ENCODE measurements at regions not wholly inside any gene's neighbourhood (a gene's known extent, or its start where the extent isn't known, plus 50 kb on each side); places are given as distances from the start of the nearest gene placed in this dataset.

DNA sequence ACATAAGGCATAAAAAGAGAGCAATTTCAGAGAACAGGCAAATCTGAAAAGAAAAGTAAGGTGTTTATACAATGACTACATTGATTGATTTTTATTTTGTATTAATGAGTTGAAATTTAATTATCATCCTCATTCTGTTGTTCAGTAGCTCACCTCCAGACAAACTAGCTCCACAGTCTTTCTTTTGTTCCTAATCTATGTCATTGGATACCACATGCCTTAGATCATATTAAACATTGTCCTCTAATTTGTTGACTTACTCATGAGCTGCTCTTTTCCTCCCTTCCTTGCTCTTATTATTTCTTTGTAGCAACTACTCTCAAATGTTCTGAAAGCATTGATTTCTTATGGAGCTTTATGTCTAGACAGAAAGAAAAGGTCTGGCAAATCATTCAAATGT, 185.5 kb upstream of the ZSWIM2 start:
- no peaks in the 10 kb centered on the region for H3K79me2 ChIP-seq (ENCODE audit: control insufficient read depth, insufficient read depth, low read length)
- POLR2A ChIA-PET = no interaction called here
- ATAC-seq (no peak), FAIRE-seq (no peak), DNase-seq (ENCODE audit: low read depth, low spot score) (no peak)
- H3K36me3 ChIP-seq (ENCODE audit: control insufficient read depth in 2 of 2, insufficient read depth in 2 of 2, low read length in 1 of 2) = no peaks in the 10 kb centered on the region
- CTCF ChIA-PET = interaction anchor here (1.3 kb wide), 1 partner anchor 31 kb away, joined by 3 read pairs; no protein-coding TSS in a partner anchor
- RAD21 ChIA-PET (ENCODE audit: unreplicated experiment) = interaction anchor here (0.5 kb wide), 1 partner anchor 104 kb away, joined by 5 read pairs; no protein-coding TSS in a partner anchor
- BruUV-seq (replicated peaks) = no TSS peak
- no peak overlapping the region for H3K9ac ChIP-seq (ENCODE audit: control insufficient read depth, insufficient read depth, low read length)
- intact Hi-C loops (cut with micrococcal nuclease; ENCODE audit: unreplicated experiment) (no loop called here), in situ Hi-C loops (cut with MboI) (no loop called here)
- H3K4me2 ChIP-seq (ENCODE audit: control insufficient read depth, insufficient read depth) = no peak overlapping the region
- no peaks in the 10 kb centered on the region for H3K27me3 ChIP-seq (replicated peaks in 1 of 2; ENCODE audit: control insufficient read depth in 2 of 2, insufficient read depth in 2 of 2, low read length in 1 of 2)
- no peaks in the 10 kb centered on the region for H3K9me3 ChIP-seq (replicated peaks; ENCODE audit: control insufficient read depth, insufficient read depth, low read length)
- SMC1A ChIA-PET (ENCODE audit: uncharacterized antibody, unreplicated experiment) = interaction anchor here (0.6 to 1.0 kb wide), 2 partner anchors 34 to 204 kb away, joined by 3 read pairs; no protein-coding TSS in a partner anchor
- no peak for TF ChIP-seq NR2C2 (IDR thresholded peaks at IDR 0.05; ENCODE audit: borderline replicate concordance, control insufficient read depth, insufficient read length, low read depth)
- no peak for TF ChIP-seq RCOR1 (conservative IDR thresholded peaks at IDR 0.05; ENCODE audit: low read depth, low read length)
- no peak for TF ChIP-seq RAD21 (IDR thresholded peaks at IDR 0.05; ENCODE audit: insufficient read depth, low read depth, low read length)
- TF ChIP-seq, protein P1, sequence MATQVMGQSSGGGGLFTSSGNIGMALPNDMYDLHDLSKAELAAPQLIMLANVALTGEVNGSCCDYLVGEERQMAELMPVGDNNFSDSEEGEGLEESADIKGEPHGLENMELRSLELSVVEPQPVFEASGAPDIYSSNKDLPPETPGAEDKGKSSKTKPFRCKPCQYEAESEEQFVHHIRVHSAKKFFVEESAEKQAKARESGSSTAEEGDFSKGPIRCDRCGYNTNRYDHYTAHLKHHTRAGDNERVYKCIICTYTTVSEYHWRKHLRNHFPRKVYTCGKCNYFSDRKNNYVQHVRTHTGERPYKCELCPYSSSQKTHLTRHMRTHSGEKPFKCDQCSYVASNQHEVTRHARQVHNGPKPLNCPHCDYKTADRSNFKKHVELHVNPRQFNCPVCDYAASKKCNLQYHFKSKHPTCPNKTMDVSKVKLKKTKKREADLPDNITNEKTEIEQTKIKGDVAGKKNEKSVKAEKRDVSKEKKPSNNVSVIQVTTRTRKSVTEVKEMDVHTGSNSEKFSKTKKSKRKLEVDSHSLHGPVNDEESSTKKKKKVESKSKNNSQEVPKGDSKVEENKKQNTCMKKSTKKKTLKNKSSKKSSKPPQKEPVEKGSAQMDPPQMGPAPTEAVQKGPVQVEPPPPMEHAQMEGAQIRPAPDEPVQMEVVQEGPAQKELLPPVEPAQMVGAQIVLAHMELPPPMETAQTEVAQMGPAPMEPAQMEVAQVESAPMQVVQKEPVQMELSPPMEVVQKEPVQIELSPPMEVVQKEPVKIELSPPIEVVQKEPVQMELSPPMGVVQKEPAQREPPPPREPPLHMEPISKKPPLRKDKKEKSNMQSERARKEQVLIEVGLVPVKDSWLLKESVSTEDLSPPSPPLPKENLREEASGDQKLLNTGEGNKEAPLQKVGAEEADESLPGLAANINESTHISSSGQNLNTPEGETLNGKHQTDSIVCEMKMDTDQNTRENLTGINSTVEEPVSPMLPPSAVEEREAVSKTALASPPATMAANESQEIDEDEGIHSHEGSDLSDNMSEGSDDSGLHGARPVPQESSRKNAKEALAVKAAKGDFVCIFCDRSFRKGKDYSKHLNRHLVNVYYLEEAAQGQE (IDR thresholded peaks at IDR 0.05; ENCODE audit: low read depth, low read length) = no peak
- no peak for TF ChIP-seq POLR2AphosphoS5 (IDR thresholded peaks at IDR 0.05; ENCODE audit: low read length)
- no peak for TF ChIP-seq STAT1 (conservative IDR thresholded peaks at IDR 0.05)
- TF ChIP-seq SP1 (IDR thresholded peaks at IDR 0.05; ENCODE audit: low read depth, low read length) = no peak
- no peak for TF ChIP-seq FOS (IDR thresholded peaks at IDR 0.05; ENCODE audit: borderline replicate concordance, extremely low read depth, insufficient read length)
- TF ChIP-seq BACH1 (IDR thresholded peaks at IDR 0.05; ENCODE audit: borderline replicate concordance) = no peak
- TF ChIP-seq, protein P2, sequence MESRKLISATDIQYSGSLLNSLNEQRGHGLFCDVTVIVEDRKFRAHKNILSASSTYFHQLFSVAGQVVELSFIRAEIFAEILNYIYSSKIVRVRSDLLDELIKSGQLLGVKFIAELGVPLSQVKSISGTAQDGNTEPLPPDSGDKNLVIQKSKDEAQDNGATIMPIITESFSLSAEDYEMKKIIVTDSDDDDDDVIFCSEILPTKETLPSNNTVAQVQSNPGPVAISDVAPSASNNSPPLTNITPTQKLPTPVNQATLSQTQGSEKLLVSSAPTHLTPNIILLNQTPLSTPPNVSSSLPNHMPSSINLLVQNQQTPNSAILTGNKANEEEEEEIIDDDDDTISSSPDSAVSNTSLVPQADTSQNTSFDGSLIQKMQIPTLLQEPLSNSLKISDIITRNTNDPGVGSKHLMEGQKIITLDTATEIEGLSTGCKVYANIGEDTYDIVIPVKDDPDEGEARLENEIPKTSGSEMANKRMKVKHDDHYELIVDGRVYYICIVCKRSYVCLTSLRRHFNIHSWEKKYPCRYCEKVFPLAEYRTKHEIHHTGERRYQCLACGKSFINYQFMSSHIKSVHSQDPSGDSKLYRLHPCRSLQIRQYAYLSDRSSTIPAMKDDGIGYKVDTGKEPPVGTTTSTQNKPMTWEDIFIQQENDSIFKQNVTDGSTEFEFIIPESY (IDR thresholded peaks at IDR 0.05) = no peak
- TF ChIP-seq RELA (IDR thresholded peaks at IDR 0.05; ENCODE audit: borderline replicate concordance, partially characterized antibody) = no peak
- TF ChIP-seq POLR2A (IDR thresholded peaks at IDR 0.05; ENCODE audit: low read depth, low read length) = no peak
- no peak overlapping the region for H3K27ac ChIP-seq (ENCODE audit: control insufficient read depth, insufficient read depth)
- H3K4me3 ChIP-seq = no peak overlapping the region
- no peaks in the 10 kb centered on the region for H4K20me1 ChIP-seq (ENCODE audit: control insufficient read depth, insufficient read depth)
- no peak overlapping the region for H2AFZ ChIP-seq (ENCODE audit: control insufficient read depth, low read depth, low read length)
- H3K4me1 ChIP-seq (ENCODE audit: control insufficient read depth, insufficient read depth, low read length) = no peaks in the 10 kb centered on the region

All from GM12878 (cell line).